ENCODE measurements at regions not wholly inside any gene's neighbourhood (a gene's known extent, or its start where the extent isn't known, plus 50 kb on each side); places are given as distances from the start of the nearest gene placed in this dataset.

DNA sequence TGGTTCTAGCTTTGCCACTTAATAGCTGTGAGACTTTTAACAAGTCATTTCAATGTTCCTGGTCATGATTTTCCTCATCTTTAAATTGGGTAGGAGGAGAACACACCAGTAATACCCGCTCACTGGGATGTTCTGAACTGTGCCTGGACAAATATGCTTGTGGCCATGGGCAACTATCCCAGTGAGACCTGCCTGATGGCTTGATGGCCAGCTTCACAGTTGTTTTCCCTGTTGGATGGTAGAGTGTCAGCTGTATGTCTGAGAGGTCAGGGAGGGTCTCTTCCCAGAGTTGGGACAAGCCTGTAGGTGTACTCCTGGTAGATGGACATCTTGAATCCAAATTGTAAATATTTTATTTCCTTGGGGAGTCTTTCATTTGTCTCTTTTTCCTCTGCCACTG, 92.5 kb upstream of the PFN2 start:
- no peaks in the 10 kb centered on the region for H3K9me3 Mint-ChIP-seq
- no peaks in the 10 kb centered on the region for H3K36me3 Mint-ChIP-seq (ENCODE audit: insufficient read depth in 1 of 3, low read depth in 3 of 3)

More for the DNA sequence above, 92.5 kb upstream of the PFN2 start:
- Mint-ChIP-seq H3K4me1 (no peaks in the 10 kb centered on the region; a peak in 3 of 4 replicates), H3K27ac (peak overlapping the region in 1 of 3 experiments; percentile 23; a peak in 1 of 7 replicates), H3K27me3 (ENCODE audit: low read depth) (peaks cover 7% of the 10 kb centered on the region), H3K4me3 (no peak overlapping the region)
- Histone ChIP-seq H3K4ac (ENCODE audit: low read depth, low read length) (no peak overlapping the region), H2BK120ac (ENCODE audit: low read depth, low read length, poor library complexity, severe bottlenecking) (no peak overlapping the region), H4K8ac (replicated peaks; ENCODE audit: insufficient read length, low read depth, low read length) (no peak overlapping the region), H2BK5ac (ENCODE audit: insufficient read length, low read length) (no peak overlapping the region), H3K4me1 (ENCODE audit: insufficient read depth, low read length) (no peaks in the 10 kb centered on the region), H3K56ac (ENCODE audit: insufficient read length, low read depth, low read length) (no peak overlapping the region), H3K79me2 (ENCODE audit: insufficient read depth, low read length) (no peaks in the 10 kb centered on the region), H2BK15ac (ENCODE audit: low read depth, low read length) (no peak overlapping the region), H2BK12ac (ENCODE audit: insufficient read length, low read depth, low read length) (no peak overlapping the region), H3K79me1 (ENCODE audit: insufficient read depth, low read depth, low read length, poor library complexity, severe bottlenecking) (no peaks in the 10 kb centered on the region), H3K14ac (ENCODE audit: insufficient read depth, low read length) (no peak overlapping the region), H2BK20ac (ENCODE audit: low read depth, low read length, poor library complexity, severe bottlenecking) (no peak overlapping the region), H4K5ac (ENCODE audit: insufficient read length, low read depth, low read length) (no peak overlapping the region), H3K23me2 (ENCODE audit: insufficient read length, low read depth, low read length, poor library complexity, severe bottlenecking) (no peaks in the 10 kb centered on the region), H4K20me1 (ENCODE audit: control insufficient read depth, insufficient read depth, insufficient read length) (no peaks in the 10 kb centered on the region), H3K9ac (ENCODE audit: extremely low read depth, insufficient read length, low read length) (no peak overlapping the region), H3K27me3 (ENCODE audit: insufficient read depth, low read length) (no peaks in the 10 kb centered on the region), H3K18ac (ENCODE audit: insufficient read length, low read depth, low read length) (no peak overlapping the region), H3K23ac (ENCODE audit: insufficient read length, low read depth, low read length) (no peak overlapping the region), H3K9me3 (ENCODE audit: control insufficient read depth, low read depth, low read length) (no peaks in the 10 kb centered on the region), H2AK5ac (ENCODE audit: insufficient read length, low read length) (no peak overlapping the region), H3K27ac (ENCODE audit: insufficient read length, low read depth, low read length) (no peak overlapping the region), H2AFZ (ENCODE audit: low read length) (no peak overlapping the region), H4K91ac (ENCODE audit: insufficient read length, low read depth, low read length) (no peak overlapping the region), H3K4me2 (ENCODE audit: insufficient read depth, insufficient read length, low read length) (no peak overlapping the region), H3T11ph (ENCODE audit: low read length) (no peak overlapping the region)
- DNase-seq: no peak
- WGBS (ENCODE audit: extremely low coverage, insufficient read length, low lambda C conversion rate): no CpG with 5 or more reads among the region's 1 CpG
- TF ChIP-seq, protein P1, sequence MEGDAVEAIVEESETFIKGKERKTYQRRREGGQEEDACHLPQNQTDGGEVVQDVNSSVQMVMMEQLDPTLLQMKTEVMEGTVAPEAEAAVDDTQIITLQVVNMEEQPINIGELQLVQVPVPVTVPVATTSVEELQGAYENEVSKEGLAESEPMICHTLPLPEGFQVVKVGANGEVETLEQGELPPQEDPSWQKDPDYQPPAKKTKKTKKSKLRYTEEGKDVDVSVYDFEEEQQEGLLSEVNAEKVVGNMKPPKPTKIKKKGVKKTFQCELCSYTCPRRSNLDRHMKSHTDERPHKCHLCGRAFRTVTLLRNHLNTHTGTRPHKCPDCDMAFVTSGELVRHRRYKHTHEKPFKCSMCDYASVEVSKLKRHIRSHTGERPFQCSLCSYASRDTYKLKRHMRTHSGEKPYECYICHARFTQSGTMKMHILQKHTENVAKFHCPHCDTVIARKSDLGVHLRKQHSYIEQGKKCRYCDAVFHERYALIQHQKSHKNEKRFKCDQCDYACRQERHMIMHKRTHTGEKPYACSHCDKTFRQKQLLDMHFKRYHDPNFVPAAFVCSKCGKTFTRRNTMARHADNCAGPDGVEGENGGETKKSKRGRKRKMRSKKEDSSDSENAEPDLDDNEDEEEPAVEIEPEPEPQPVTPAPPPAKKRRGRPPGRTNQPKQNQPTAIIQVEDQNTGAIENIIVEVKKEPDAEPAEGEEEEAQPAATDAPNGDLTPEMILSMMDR (conservative IDR thresholded peaks at IDR 0.05): no peak
